Stimulated activated CD8-positive, alpha-beta memory T cell treated with anti-CD3 and anti-CD28 coated beads, Interleukin-15, amount 100 ng/mL, for 24 hours (primary cell): ENCODE measurements at regions not wholly inside any gene's neighbourhood (a gene's known extent, or its start where the extent isn't known, plus 50 kb on each side); places are given as distances from the start of the nearest gene placed in this dataset.

ENCODE experiments used
- DNase-seq: peaks from one replicate; pipeline ENCODE4 v3.0.0-alpha.2; 2020; ENCODE audit warnings: low read depth

DNA sequence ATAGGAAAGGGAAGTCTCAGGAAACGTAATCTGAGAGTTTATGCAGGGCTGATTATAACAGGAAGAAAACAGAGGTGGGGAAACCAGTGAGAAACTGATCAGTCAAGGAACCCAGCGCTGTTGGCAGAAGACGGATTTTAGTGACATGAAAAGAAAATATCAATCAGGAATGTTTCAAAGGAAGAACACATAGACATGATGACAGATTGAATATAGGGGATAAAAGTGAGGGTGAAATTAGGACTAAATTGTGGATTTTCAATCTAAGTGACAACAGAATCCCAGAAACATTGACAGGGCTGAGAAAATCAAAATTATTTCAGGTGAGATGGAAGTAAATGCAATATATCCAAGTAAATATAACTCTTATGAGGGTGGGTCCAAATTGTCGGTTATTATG, 199.8 kb upstream of the CCDC150 start:
- DNase-seq = no peak

DNA sequence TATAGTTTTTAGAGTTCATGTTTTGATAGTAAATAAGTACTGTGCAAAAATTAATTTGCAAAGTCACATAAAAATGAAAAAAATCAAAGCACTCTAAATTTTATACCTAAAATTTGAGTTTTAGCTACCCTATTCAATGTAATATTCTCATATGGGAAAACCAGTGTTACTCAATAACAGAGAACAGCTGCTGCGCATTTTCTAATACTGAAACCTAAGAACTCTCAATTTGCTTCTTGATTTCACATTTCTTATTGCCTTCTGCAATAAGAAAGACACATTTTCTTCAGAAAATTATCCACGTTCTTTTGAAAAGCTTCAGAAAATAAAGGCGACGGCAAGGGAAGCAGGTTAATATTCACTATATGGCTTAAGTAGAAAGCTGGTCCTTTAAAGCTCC, 199.1 kb upstream of the CCDC150 start:
- DNase-seq = no peak

DNA sequence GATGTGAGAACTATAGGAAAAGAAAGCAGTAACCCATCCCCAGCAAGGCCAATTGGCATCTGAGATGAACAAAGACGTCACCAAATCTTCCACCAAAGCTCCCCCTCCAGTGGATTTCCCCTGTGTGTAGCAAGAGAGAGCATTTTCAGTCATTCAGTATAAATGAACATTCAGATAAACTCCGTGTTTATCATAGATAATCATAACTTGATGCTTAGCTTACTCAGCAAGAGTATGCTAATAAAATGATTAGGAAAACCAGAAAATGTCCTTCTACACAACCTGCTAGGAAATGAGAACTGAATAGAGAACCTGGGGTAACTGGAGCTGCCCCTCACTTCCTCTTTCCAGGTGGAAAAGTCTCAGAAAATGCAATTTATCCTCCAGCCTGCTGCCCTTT, 198.0 kb upstream of the CCDC150 start:
- no peak for DNase-seq

DNA sequence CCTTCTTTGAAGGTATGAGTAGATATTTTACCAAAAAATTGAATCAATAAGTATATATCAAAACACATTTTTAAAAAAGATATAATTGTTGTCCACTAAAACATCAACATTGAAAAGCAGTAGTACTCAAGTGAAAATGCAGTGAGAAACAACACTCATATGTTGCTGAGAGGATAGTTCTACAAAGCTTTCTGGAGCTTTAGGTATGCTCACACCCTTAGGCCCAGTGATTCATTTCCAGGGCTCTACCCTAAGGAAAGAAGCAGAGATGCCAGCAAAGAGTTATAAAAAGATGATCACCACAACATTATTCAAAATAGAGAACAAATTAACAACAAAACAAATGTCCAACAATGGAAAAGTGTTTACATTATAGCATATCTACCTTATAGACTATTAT, 197.3 kb upstream of the CCDC150 start:
- no peak for DNase-seq

DNA sequence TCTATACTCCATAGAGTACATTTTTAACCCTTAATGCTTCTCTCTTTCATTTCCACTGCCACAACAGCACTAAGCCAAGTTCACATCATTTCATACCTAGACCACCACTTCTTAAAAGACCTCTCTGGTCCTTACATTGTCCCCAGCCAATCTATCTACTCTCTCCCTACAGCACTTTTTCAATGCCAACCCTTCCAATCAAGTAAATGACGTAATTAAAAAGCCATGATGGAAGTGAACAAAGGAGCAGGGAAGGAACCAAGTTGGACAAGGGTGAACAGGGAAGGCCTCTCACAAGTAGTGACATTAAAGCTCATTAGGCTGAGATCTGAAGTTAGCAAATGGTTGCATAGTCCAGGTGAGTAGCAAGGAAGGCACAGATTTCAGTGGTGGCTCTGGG, 195.1 kb upstream of the CCDC150 start:
- no peak for DNase-seq

DNA sequence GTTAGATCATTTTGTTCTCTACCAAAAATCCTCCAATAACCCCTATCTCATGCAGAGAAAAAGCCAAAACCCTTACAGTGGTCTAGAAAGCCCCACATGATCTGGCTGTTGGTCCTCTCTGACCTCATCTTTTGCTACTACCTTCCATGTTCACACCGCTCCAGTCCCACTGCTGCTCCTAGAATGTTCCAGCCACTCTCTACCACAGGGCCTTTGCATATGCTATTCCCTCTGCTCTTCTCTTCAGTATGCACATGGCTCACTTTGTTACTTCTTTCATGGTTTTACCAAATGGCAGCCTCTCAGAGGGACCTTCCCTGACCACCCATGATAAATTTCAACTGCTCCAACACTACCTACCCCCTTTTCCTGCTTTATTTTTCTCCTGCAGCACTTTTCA, 193.5 kb upstream of the CCDC150 start:
- DNase-seq = no peak

DNA sequence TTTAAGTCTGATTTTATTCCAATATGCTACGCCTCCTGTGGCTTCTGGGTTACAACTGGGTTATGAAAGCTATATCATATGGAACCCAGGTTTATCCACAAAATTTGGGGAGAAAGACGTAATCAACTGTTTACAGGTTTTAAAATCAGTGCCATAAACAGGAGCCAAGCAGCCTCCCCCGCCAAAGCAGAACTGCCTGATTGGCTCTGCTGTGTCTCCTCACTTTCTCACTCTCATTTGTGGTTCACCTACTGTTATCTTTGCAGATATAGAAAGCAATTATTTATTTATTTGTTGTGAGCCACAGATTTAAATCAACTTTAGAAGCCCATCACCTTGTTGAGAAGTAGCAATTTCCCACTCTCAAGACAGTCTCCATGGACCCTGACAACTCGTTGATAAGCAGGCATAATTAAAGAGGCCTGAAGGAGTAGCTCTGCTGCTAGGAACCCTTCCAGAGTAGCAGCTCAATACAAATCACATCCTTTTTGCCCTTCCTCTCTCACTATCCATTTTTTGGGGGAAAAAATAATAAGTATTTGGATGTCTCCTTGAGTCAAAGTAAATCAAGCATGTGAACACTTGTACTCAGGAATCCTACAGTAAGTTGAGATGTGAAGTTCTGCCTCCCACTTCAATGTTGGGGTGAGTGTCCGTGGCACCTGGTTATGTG, 191.0 kb upstream of the CCDC150 start:
- DNase-seq = no peak

DNA sequence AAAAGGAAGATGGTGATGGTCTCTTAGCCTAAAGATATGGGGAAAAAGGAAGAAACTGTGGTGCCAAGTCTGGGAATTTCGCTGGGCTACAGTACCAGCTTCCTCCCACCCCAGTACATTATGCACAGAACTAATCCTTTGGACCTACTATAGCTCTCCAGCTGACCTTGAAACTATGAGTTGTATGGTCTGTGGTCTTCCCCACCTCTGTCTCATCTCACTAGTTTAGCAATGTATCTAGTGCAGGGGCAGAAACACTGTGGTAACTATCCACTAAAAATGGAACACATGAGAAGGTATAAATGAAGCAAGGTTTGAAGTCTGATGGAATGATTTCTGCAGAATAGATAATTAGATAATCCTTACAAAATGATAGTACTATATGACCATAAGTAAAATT, 190.4 kb upstream of the CCDC150 start:
- no peak for DNase-seq

DNA sequence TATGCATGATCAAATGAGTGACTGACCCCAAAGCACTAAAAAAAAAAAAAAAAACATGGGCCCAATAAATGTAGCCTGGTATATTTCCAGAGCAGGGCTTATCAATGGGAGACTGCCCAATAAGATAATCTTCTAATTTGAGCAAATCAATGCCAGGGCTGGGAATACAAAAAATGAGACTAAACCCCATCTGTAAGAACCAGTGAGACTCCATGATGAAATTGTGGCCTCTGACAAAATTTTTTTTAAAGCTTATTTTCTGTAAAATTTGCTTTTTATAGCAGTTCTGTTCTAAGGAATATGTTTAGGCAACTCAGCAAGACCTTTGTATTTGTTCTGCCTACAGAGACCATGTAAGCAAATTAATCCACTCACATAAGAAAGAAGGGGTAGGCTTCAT, 186.8 kb upstream of the CCDC150 start:
- no peak for DNase-seq

DNA sequence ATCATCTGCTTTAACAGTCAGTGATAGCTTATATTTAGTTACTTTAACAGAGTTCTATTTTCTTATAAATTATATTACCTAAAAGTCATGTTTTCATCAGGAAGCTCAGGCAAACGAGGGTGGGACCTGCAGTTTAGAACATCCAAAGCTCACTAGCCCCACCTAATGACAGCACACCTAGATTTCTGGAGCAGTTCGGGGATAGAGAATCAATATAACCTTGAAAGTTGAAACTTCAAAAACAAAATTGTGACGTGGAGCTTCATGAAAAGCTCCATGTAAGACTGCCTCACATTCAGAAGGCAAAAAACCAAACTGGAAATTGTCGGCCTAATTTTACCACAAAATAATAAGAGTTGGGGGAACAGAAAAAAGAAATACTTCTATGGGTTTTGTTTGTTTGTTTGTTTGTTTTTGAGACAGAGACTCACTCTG, 185.9 kb upstream of the CCDC150 start:
- DNase-seq = no peak

DNA sequence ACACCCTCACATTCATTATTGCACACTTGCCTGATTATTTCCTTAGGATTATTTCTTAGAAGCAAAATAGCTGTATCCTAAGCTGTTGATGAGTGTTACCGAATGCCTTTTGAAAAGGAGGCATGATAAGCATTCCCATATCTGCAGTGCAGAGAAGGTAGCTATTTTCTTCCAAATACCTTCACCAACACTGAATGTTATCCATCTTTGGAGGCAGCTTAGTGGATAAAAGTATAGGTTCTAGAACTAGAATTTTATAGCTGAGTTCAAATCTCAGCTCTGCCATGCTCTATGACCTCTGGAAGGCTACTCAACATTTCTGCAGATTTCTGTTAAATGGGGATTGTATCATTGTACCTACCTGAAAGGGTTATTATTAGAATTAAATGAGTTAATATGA, 185.0 kb upstream of the CCDC150 start:
- no peak for DNase-seq

DNA sequence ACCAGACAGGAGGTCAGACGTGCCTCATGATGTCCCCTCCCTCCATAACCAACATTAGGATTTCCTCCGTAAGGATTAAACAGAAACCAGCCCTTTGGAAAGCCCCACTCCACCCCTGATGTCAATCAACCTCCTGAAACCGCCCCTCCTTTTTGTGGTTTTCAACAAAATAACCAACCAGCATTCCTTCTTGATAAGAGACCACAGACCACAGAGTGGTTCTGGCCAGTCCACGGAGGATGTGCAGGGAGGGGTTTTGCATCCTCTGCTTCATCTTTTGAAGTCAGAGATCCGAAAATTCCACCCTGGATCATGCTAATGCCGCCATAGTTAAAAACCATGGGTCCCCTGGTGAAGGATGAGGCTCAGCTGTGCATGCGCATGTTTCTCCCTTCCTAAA, 180.0 kb upstream of the CCDC150 start:
- no peak for DNase-seq

DNA sequence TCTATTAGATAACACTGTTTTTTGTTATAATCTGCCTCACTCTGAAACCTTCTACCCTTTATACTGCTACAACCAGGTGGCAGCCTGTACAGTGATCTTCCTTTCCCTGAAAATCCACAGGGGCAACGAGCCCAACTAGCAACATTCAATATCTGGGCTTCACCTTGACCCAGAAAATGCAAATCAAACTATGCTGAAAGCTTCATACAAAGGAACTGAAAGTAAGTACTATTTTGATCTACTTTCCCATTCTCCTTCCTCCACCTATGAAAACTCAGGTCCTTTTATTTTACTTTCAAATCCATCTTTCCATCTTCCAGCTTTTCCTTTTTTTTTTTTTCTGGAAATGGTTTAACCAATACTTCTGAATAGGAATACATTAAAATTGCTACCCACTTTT, 175.8 kb upstream of the CCDC150 start:
- DNase-seq = no peak

DNA sequence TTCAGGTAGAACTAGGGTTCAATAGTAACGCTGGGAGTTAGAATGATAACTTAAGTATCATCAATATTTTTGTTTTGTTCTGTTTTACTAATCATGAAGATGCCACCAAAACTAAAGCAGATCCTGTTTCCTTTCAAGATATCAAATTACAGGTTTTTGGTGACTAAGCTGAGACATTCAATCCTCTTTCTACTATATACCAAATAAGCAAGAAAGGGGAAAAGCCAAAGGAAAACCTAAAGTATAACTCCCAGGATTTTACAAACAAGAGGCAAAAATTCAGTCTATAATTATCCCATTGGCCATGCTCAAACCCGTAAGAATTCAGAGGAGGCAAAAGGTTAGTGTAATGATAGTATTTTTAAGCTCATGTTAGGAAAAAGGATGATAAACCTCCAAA, 175.2 kb upstream of the CCDC150 start:
- DNase-seq = no peak

DNA sequence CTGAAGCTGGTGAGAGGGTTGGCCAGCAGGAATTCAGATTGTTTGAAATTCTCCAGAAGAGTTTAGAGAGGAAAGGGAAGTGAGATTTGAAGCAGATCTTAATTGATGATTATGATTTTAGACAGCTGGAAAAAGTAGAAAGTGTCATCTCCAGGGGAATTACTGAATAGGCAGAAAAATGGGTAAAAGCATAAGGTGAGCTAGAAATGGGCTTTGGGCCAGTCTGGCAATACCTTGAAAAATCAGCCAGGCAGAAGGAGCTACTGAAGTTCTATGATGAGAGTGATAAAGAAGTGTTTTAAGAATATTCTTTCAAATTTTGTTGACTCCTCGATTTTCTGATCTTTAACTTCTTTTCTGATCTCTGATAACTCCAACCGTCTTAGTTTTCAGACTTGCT, 172.9 kb upstream of the CCDC150 start:
- DNase-seq = no peak

DNA sequence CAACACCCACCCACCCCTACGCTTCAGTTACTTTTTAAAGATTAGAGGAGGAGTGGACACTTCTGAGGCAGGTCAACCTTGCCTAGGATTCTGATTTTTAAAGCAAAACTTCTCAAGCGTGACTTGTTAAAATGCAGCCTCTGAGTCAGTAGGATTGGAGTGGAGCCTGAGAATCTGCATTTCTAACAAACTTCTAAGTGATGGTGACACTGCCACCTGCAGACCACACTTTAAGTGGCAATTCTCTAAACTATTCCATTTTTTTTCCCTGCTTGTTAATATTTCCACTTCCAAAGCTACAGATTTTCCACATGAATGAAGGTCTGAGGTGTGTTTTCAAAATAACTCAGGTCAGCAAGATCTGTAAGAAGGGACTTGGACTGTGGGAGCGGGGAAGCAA, 171.1 kb upstream of the CCDC150 start:
- DNase-seq = no peak

DNA sequence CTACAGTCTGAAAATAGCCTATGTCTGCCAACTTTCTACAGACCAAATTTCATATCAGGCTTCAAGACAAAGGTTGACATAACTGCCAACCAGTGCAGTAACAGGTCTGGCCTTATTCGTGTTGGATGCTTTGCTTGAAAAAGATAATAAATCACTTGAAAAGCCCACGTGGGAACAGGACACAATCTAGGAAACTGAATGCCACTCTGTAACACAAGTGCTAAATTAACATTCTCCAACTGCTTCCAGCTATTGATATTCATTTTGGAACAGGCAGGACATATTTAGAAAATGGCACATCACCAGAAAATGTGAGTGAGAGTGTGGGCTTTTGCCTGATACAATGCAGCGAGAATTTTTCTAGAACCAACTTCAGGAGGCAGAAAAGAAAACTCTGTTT, 165.9 kb upstream of the CCDC150 start:
- DNase-seq = no peak

DNA sequence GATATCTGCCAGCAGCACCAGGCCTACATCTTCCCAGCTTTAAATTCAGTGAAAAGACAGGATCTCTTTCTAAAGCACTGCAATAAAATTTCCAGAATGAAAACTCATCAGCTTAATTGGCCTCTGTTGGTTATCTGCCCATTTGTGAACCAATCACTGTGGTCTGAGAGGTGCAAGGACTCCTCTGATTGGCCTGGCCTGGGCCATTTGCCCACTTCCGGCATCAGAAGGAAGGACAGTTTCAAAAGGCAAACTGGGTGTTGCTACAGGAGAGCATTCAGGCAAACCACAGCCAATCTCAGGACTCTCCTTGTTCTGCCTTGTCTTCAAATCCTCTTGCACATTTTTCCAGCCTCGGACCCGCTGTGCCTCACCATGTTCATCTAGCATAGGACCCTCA, 163.9 kb upstream of the CCDC150 start:
- no peak for DNase-seq

DNA sequence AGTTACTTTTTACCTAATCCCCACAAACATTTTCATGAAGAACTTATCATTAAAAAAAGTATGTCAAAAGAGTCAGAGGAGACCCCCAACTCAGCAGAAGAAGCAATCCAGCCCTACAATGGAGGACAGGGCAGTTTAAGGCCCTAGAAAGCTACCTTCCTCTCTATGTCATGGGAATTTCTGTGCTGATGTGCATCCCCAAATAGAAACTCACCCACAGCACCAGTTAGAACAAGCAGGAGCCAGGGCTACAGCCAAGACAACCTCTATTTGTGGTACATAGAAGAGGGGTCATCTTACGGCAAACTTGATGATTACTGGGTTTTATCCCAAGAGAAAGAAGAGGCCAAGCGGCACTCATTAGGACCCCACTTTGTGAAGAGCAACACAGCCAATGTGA, 160.9 kb upstream of the CCDC150 start:
- no peak for DNase-seq

DNA sequence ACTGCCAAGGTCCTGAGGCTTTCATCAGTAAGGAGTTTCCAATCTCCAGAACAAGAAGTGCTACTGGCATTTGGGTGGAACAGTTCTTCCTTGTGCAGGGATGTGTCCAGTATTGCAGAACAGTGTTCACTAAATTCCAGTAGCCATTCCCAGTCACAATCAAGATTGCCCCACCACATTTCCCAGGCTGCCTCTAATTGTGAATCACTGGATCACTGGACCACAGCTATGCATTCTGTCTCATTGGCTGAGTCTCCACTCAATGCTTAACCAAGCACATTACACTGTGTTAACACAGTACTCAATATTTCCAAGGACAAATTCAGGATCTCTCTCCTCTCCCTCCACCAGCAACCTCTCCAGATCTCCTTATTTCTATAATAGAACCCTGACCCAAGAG, 160.2 kb upstream of the CCDC150 start:
- no peak for DNase-seq

DNA sequence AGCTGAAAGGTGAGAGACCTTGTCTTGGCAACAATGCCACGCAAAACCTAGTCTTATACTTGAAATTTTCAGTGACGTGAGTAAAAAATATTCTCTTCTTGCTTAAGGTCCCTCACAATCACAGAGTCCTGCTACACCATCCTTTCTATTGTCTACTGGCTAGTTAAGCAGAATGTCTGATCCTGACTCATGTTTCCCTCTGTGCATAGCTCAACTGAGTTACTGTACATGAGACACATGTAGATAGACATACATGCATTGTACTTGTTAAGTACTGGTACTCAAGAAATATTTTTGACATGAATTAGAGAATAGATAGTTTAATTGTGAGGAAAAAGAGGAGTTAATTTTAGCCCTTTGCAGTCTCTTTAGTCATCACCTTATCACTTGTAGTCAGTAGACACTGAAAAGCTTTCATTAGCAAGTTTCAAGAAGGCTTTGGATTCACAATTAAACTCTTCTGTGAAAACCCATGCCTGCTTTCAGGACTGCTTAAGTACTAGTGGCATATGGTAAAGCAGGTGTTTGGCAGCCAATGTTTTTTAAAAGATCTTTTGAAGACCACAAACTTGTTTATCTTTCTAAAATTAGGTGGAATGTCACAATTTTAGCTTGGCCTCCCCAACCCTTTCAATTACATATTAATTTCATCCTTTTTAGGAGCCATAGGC, 158.7 kb upstream of the CCDC150 start:
- no peak for DNase-seq

DNA sequence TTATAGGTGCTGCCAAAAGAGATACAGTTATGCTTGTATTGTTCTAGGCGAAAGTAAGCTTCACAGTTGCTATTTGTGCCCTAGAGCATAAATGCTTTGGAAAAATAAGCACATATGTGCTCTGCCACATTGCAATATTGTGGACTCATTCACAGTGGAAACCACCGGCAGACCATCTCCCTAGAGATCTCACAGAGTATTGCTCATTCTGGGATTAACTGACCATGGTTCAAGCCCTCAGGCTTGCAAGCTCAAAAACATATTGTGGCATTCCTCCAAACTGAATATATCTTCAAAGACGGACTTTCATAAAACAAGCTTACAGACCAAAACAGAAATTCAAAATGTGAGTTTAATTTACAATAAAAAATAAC, 158.2 kb upstream of the CCDC150 start:
- no peak for DNase-seq

DNA sequence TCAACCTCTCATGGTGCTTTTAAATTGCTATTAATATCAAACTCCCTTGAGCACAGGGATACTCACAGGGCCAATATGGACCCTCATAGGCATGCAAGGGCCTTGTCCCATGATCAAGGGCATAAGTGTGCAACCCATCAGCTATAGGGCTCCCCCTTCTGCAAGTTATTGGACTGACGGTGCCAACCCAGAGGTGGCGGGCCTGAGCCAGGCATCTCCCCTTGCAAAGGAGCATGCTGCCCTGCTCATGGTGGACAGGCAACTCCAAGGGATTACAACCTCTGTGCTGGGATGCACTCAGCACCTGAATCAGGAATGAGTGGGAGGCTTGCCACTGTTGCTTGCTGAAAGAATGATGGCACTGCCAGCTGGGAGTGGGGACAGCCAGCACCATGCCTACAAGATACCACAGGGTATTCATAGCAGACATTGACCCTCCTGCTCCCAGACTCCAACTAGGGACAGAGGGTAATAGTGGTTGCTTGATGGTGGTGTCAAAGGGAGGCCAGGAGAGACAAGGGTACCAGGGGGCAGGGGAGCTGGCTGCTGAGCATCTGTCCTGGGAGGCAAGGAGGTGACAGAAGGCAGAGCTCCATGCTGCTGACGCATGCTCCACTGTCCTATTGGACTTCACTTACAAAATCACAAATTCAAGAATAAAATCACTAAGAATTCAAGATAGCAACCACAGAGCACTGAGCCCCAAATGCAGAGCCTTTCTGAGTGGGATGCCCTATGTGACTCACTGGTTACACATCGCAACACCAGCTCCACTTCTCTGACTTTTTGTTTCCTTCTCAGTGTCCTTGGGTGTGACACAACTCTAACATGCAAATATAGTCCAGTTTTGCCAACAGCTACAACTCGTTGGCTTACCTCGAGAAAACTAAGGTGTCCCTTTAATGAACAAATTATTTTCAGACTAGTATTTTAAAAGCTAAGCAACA, 157.1 kb upstream of the CCDC150 start:
- no peak for DNase-seq
